Head of caudate nucleus (tissue), 42 donors: ENCODE measurements at regions not wholly inside any gene's neighbourhood (a gene's known extent, or its start where the extent isn't known, plus 50 kb on each side); places are given as distances from the start of the nearest gene placed in this dataset.
"Not testable (repeated sequence)": the region's sequence is repeated elsewhere in the genome, so short reads cannot be mapped to it uniquely, and the experiment has no call there.

Experiments
- DNase-seq, 42 donors: peaks; one replicate each; pipeline versions ENCODE4 v3.0.0 to v3.0.0-alpha.2; 2020 to 2021; ENCODE audit warnings: mixed read lengths in 7 of 42
- intact Hi-C: fragments of 100-400 bp; cut with DNase I; formaldehyde crosslinking; loops from one replicate; pipeline ENCODE4 v1.15.0; 2022

DNA sequence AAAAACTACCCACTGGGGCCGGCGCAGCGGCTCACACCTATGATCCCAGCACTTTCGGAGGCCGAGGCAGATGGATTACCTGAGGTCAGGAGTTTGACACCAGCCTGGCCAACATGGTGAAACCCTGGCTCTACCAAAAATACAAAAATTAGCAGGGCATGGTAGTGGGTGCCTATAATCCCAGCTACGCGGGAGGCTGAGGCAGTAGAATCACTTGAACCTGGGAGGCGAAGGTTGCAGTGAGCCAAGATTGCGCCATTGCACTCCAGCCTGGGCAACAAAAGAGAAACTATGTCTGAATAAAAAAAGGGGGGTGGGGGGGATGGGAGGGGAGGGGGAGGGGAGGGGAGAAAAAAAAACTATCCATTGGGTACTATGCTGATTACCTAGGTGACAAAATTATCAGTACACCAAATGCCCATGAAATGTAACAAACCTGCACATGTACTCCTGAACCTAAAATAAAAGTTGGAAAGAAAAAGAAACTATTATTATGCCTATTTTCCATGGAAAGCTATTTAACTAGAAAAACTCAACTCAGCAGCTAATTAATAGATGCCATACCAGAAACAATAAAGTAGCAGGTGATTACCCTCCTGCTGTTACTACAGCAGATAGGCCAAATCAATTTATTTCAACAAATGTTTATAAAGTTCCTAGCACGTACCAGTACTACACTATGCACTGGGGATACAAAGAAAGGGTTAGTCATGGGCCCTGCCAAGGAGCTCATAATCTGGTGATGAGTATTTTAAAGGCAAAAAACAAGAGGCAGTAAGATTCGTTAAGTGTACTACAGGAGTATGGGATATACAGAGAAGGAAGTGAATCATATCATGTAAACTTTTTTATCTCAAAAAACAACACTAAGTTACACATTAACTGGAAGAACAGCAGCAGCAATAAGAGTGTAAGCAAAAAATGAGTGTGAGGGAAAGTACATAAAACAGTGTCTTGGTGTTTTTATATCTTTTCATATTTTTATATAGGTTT, 112.8 kb upstream of the SLC39A10 start:
- intact Hi-C loops, result no loop called here
- no peak for DNase-seq

- no peak for DNase-seq
- intact Hi-C loops, result no loop called here
Measured at GRCh38 chr2:195543063-195543462, 114.0 kb upstream of the SLC39A10 start.

- intact Hi-C loops, result no loop called here
- DNase-seq, result no peak
Measured at GRCh38 chr2:195542067-195542466, 115.0 kb upstream of the SLC39A10 start.

- DNase-seq, result no peak
Measured at GRCh38 chr2:195538937-195539336, 118.1 kb upstream of the SLC39A10 start.

DNA sequence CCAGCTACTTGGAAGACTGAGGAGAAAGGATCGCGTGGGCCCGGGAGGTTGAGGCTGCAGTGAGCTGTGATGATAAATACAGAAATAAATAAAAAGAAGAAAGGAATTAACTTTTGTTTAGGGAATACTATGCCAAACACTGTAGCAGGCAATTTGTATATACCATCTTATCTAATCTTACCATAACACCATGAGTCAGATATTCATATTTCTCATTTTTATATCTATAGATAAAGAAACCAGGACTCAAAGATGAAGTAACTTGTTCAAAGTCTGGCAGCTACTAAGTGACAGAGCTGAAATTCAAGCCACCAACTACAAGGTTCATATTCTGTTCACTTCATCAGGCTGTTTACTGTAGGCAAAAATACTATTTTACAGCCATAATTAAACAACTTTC, 119.2 kb upstream of the SLC39A10 start:
- DNase-seq, result no peak
- intact Hi-C loops, result no loop called here

More at GRCh38 chr2:195538937-195539336, 118.1 kb upstream of the SLC39A10 start:
- intact Hi-C loops, result no loop called here

- no peak for DNase-seq
- intact Hi-C loops, result no loop called here
Measured at GRCh38 chr2:195536906-195537305, 120.1 kb upstream of the SLC39A10 start.

DNA sequence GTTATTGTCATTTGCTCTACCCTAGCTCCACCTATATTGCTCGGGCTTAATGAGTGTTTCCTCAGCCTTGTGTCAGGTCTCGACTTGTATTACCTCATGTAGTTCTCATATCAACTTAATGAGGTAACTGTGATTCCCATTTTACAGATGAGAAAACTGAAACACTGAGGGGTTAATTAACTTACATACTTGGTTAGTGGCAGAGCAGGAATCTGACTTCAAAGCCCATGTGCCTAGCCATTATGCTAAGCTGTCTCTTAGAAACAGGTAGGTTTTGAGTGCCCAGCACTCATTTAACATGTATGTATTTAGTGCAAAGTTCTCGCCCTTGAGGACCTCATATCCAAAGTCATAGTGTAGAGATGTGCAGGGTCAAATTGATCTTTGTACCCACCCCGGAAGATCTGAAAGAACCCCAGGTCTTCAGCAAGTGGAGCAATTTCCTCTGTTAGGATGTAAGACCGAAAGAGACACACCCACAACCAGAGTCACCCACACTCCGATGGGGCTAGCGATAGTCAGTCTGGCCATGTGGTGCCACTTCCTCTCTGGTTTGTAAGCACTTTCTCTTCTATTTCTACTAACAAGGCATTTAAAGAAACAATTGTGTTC, 121.0 kb upstream of the SLC39A10 start:
- DNase-seq, result peak in 27 of 42 donors; percentile 8 to 62 (median 26)

GRCh38 chr2:195534971-195535370, 122.1 kb upstream of the SLC39A10 start:
- no peak for DNase-seq
- intact Hi-C loops, result no loop called here

More for the DNA sequence above, 121.0 kb upstream of the SLC39A10 start:
- intact Hi-C loops, result no loop called here

DNA sequence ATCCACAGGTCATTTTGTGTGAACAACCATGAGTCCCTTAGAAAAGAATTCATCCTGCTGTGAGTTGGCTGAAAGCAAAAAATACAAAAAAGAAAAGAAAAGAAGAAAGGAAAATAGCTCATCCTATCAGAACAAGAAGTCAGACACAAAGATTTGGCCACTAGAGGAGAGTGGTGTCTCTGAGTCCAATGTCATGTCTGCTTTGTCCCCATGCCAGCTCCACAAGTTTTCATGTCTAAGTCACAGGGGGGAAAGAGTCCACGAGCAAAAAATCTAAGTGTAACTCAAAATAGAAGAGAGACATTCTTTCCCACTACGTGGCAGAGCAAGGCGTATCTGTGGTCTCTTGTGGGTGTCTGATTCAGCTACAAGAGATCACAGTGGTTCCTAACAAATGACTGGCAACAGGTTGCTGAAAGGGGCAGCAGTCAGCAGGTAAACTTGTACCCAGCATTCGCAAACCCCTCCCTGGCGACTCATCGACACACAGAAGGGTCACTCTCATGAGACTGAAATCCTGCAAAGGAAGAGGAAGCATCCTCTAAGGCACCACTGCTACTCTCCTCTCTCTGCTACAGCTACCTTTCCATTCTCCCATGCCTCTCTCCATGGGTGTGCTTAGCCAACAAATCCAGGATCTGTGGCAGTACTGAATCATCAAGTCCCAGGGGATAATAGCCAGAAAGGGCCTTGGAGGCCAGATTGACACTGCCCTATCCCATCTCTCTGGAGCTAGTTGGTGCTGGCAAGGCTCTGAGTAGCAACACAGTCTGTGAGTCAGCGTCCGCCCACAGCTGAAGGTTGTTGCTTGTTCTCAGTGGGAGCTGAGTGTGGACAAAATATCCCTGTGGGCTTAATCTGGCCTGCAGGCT, 123.0 kb upstream of the SLC39A10 start:
- intact Hi-C loops, result no loop called here
- peak in 23 of 42 donors; percentile 6 to 64 (median 21) for DNase-seq

DNA sequence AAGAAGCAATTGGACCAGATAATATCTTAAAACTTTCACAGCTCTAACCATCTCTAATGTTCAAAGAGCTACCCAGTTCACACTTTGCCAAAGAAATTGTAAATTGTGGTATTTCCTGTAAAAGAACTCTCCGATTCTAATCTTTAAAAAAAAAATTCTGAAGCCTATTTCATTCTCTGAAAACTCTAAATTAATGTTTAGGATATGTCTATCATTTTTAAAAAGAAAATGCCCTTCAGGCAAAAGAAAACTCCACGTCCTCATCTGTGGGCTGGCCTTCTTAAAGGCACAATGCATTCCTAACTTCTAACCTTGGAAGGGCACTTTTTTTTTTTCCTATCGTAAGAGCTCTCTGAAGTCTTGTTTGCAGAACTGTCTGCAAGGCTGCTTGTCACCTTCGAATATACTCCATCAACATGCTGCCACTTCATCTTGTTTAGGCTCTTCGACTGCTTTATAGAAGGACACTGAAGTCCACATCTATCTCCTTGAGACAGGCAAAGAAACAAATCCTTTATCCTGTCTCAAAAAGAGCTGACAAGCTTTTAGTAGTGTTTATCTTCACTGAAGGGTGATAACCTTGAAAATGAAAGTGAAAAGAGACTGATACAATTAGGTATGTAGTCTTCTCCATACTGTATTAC, 124.3 kb upstream of the SLC39A10 start:
- intact Hi-C loops, result no loop called here
- DNase-seq, result no peak

GRCh38 chr2:195532255-195532627, 124.8 kb upstream of the SLC39A10 start:
- DNase-seq, result no peak
- intact Hi-C loops, result no loop called here

- intact Hi-C loops, result no loop called here
- no peak for DNase-seq
Measured at GRCh38 chr2:195531754-195532153, 125.3 kb upstream of the SLC39A10 start.

GRCh38 chr2:195523242-195523641, 133.8 kb upstream of the SLC39A10 start:
- DNase-seq, intact Hi-C loops: not testable (repeated sequence)

- intact Hi-C loops, result no loop called here
Measured at GRCh38 chr2:195521589-195521988, 135.4 kb upstream of the SLC39A10 start.

DNA sequence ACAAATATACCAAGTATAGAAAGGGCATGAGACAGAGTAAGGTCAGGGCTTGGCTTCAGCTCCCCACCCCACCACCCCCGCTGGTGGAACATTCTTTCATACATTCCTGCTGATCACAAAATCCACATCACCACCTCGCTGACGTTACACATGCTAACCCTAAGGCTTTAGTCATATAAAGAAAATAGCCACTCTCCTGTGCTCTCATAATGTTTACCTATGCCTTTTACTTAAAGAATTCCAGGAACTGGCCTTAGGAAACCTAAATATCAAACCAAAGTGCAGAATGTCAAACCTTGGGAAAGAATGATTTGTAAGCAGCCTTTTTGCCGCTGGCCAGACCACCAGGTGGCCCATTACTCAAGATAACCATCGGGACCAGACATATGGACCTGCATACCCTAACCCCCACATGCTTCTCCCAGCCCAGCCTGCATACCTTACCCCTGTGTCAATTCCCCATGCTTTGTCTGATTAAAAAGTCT, 136.3 kb upstream of the SLC39A10 start:
- intact Hi-C loops, result no loop called here
- no peak for DNase-seq

More at GRCh38 chr2:195521589-195521988, 135.4 kb upstream of the SLC39A10 start:
- no peak for DNase-seq

- intact Hi-C loops, result no loop called here
- no peak for DNase-seq
Measured at GRCh38 chr2:195515551-195515950, 141.5 kb upstream of the SLC39A10 start.

DNA sequence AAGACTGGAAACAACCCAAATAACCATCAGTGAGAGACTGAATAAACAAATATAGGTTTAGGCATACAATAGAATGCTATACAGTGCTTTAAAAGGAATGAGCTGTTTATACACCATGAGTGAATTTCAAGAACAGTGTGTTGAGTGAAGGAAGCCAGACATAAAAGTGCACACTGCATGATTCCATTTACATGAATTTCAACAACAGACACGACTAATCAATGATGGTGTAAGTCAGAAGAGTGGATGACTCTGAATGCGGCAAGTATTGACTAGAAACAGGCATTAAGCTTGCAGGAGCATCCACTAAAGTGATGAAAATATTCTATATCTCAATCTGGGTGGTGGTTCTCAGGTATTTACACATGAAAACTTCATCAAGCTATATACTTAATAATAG, 142.7 kb upstream of the SLC39A10 start:
- intact Hi-C loops, result no loop called here

GRCh38 chr2:195513119-195513518, 143.9 kb upstream of the SLC39A10 start:
- peak in 2 of 42 donors; percentile 4 to 5 for DNase-seq
- intact Hi-C loops, result no loop called here

More for the DNA sequence above, 142.7 kb upstream of the SLC39A10 start:
- no peak for DNase-seq

DNA sequence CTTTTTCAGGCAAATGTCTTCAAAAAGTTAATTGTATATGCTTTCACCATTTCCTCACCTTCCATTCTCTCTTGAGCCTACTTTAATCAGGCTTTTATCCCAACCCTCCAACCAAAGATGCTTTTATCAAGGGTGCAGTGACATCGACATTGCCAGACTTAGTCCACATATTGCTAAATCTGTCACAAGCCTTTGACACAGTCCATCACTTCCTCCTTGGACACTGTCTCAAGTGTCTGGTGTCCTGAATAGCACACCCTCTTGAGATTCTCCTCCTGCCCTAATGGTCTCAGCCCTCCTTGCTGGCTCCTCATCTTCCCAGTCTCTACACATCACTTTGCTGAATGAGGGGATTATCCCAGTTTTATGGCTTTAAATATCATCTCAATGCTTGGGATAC, 147.5 kb upstream of the SLC39A10 start:
- intact Hi-C loops, result no loop called here

More for the DNA sequence above, 147.5 kb upstream of the SLC39A10 start:
- no peak for DNase-seq
